GM21528 (cell line): ENCODE measurements at regions not wholly inside any gene's neighbourhood (a gene's known extent, or its start where the extent isn't known, plus 50 kb on each side); places are given as distances from the start of the nearest gene placed in this dataset.
"Not testable (repeated sequence)": the region's sequence is repeated elsewhere in the genome, so short reads cannot be mapped to it uniquely, and the experiment has no call there.

Experiments
- ATAC-seq: cut with Tn5 transposase; IDR thresholded peaks from one replicate; pipeline ENCODE4 v1.9.1; 2021; ENCODE audit warnings: mild to moderate bottlenecking, moderate library complexity; ENCODE audit not compliant: unreplicated experiment, low FRiP score

DNA sequence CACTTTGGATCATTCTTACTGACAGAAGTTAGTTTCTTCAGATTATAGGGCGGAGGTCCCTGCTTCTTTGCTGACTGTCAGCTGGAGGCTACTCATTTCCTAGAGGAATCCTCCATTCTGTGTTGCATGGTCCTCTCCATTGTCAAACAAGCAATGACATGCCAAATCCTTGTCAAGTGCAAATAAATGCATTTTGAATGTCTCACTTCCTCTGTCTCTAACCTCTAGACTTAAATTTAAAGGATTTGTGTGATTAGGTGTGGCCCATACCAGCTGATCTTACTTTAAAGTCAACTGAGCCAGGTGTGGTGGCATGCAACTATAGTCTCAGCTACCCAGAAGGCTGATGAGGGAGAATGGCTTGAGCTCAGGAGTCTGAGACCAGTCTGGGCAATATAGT, 458.4 kb upstream of the CCDC179 start:
- no peak for ATAC-seq

GRCh38 chr11:23320131-23320530, 459.9 kb upstream of the CCDC179 start:
- ATAC-seq = no peak

DNA sequence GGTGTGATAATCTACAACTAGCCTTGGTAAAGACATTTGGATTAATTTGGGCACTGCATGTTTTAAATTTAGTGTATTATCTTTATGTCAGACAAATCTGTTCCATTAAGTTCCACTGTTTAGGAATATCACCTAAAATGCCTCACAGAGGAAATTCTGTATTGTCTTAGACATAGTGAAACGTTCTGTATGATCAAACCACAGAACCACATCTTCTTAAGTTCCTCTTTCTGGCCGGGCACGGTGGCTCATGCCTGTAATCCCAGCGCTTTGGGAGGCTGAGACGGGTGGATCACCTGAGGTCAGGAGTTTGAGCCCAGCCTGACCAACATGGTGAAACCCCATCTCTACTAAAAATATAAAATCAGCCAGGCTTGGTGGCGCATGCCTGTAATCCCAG, 475.3 kb upstream of the CCDC179 start:
- not testable (repeated sequence) for ATAC-seq

GRCh38 chr11:23336961-23337360, 476.7 kb upstream of the CCDC179 start:
- no peak for ATAC-seq

DNA sequence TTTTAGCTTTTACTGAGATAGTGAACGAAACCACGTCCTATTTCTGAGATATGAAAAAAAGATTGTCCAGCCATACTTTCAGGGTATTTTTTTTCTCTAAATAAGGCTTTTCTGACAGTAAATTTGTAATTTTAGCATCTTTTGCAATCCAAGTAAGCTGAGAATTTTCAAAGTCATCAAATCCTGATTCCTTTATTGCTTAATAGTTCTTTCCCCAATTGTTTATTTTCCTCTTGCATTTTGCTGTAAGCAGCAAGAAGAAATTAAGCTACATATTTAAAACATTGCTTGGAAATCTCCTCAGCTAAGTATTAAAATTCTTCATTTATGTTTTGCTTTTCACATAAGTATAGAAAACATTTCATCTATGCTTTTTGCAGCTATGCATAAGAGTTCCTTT, 493.3 kb upstream of the CCDC179 start:
- ATAC-seq = no peak

- no peak for ATAC-seq
Observed at GRCh38 chr11:23359297-23359696, 499.0 kb upstream of the CCDC179 start.

DNA sequence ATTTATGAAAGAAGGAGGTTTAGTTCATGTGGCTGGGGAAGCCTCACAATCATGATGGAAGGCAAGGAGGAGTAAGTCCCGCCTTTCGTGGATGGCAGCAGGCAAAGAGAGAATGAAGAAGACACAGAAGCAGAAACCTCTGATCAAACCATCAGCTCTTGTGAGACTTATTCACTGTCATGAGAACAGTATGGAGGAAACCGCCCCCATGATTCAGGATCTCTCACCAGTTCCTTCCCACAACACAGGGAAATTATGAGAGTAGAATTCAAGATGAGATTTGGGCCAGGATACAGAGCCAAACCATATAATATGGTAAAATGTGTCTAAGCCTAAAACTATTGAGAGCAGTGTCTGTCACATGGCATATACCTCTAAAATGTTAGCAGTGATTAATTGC, 503.8 kb upstream of the CCDC179 start:
- no peak for ATAC-seq

GRCh38 chr11:23370580-23371275, 510.5 kb upstream of the CCDC179 start:
- no peak for ATAC-seq

DNA sequence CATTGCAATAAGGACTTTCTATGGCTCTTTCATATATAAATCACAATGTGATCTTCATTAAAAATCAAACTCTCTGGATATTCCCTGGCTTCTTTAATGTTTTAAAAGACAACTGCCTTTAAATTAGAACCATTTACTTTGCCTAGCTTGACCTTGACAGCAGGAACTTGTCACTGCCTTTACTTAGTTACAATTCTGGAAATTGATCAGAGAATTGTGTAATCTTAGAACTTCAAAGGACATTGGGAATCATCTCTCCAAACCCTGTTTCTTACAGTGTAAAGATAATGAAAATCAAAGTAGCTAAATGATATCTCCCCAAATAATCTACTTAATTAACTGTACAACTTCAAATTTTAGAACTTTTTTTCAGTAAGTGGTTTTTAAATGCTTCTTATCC, 517.6 kb upstream of the CCDC179 start:
- no peak for ATAC-seq

GRCh38 chr11:23391031-23391430, 530.8 kb upstream of the CCDC179 start:
- no peak for ATAC-seq

DNA sequence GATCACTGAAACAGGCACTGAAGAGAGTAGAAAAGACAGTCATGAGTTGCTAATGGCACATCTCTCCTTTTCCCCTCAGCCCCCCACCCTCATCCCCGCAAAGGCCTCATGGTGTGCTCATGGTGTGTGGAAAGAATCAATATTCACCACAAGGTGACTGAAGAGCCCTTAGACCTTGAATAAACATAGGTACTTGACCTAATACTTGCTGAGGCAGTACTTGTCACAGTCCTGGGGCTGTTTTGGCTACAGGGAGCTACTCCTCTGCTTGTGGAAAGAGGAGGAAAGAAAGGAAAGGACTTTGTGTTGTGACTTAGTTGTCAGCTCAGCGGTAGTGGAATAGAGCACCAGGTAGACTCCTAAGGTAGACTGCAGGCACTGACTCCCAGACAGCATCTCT, 537.8 kb upstream of the CCDC179 start:
- ATAC-seq = no peak

DNA sequence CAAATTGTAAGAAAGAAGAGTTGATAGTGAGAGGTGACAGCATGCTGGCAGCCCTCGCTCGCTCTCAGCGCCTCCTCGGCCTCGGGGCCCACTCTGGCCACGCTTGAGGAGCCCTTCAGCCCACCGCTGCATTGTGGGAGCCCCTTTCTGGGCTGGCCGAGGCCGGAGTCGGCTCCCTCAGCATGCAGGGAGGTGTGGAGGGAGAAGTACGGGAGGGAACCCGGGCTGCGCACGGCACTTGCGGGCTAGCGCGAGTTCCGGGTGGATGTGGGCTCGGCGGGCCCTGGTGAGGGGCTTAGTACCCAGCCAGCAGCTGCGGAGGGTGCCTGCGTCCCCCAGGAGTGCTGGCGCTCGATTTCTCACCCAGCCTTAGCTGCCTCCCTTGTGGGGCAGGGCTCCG, 539.7 kb upstream of the CCDC179 start:
- no peak for ATAC-seq

DNA sequence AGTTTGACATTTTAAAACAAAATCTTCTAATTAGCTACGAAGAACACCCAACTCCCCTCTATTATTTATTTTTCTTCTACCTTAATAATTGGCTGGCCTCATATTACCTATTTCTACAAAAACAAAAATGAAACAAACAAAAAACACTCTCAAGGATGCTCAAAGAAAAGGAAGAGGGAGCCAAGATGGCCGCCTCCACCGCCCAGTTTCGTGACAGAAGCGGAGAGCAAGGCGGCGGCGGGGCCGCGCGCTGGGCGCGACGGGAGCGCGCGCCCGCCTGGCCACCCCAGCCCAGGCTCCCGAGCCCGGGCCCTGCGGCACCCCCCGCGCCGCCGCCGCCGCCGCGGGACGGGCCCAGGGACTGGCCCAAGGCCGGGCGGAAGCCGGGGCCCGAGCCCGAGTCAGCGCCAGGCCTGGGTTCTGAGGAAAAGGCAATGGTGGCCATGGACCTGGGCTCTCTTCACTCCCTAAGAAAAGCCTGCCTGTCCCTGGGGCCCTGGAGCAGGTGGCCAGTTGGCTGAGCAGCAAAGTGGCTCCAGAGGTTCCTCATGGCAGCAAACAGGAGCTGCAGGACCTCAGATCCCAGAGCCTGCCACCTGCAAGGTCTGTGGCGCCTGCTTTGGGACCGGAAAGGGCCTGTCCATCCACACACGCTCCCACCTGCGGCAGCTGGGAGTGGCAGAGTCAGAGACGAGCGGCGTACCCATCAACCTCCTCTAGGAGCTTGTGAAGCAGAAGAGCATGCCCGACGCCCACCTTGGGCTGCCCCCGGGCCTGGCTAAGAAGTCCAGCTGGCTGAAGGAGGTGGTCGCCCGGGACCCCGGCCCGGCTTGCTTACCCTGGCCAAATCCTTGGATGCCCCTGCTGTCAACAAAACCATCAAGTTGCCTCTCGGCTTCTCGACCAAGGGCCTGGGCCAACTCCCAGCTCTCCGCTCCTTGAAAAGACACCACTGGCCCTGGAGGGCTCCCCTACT, 543.2 kb upstream of the CCDC179 start:
- ATAC-seq = no peak

DNA sequence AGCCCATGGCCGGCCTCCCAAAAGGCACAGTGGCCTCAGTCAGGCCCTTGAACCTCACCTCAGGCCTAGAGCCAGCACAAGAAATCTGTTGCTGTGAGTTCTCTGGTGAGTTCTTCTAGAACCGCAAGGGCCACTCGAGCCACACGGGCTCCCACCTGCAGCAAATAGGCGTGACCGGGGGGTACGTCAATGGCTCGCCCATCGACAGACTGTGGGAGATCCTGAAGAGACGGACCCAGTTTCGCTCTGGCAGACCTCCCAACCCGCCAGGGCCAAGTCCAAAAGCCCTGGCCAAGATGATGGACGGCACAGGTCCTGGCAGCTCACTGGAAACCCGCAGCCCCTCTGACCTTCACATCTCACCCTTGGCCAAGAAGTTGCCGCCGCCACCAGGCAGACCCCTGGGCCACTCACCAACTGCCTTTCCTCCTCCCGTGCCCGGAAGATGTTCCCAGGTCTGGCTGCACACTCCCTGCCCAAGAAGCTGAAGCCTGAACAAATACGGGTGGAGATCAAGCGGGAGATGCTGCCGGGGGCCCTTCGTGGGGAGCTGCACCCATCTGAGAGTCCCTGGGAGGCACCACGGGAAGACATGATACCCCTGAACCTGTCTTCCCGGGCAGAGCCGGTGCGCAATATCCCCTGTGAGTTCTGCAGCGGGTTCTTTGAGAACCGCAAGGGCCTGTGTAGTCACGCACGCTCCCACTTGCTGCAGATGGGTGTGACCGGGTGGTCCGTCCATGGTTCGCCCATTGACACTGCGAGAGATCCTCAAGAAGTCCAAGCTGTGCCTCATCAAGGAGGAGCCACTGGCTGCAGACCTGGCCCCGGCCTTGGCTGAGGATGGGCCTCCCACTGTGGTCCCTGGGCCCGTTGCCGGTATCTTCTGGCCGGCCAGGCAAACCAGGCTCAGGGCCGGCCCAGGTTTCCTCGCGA, 544.2 kb upstream of the CCDC179 start:
- no peak for ATAC-seq

DNA sequence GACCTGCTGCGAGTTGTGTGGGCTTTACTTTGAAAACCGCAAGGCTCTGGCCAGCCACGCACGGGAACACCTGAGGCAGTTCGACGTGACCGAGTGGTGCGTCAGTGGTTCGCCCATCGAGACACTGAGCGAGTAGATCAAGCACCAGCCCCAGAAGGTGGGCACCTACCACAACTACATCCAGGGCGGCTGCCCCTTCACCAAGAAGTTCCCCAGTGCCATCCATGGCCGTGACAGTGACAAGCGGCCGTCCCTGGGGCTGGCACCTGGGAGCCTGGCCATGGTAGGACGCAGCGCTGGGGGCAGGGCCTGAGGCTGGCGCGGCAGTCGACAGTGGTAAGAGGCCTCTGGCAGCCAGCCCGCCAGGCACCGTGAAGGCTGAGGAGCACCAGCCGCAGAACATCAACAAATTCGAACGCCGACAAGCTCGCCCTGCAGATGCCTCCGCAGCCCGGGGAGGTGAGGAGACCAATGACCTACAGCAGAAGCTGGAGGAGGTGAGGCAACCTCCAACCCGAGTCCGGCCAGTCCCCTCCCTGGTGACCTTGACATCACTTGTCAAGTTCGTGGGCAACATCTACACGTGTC, 545.2 kb upstream of the CCDC179 start:
- ATAC-seq = no peak

DNA sequence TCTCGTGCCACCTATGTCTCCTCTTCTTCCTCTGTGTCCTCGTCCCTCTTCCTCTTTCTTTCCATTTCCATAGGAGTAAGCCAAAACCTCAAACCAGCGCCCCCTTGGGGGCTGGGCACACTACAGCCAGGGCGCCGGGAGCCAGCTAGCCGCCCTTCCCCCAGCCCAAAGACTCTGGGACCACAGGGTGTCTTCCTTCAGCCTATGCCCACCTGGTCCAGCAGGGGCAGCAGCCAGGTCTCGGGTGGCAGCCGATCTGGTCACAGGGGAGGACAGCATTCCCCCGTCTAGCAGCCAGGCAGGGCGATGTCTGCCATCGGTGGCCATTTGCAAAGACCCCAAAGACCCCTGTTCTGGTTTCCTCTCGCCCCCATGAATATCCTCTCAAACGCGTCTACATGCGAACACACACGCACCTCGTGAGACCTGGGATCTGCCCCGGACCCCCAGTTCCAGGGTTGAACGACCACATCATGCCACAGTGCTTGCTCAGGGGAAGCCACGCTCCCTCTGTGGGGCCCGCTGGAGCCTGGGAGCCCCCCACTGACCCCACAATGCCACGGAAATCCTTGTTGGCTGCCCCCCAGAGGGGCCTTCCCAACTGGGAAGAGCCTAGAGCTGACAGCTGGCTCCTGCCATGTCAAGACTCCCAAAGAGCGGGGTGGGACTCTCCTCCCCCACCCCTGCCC, 546.0 kb upstream of the CCDC179 start:
- no peak for ATAC-seq

DNA sequence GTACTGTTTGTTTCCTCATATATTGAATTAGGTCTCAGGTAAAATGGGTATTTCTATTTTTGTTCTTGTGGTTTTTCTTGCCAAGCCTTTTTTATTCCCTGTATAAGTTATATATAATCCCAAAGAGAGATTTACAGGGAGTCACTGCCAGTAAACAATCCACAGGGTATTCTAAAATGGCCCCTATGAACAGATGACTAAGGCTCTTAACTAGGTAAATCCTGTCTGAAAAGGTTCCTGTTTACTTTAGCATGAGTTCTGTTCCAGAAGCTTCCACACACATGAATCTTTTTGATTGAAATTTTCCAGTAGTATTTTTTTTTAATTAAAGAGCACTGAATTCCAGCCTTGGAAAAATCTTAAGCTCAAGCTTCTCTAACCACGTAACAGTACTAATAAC, 552.8 kb upstream of the CCDC179 start:
- no peak for ATAC-seq

DNA sequence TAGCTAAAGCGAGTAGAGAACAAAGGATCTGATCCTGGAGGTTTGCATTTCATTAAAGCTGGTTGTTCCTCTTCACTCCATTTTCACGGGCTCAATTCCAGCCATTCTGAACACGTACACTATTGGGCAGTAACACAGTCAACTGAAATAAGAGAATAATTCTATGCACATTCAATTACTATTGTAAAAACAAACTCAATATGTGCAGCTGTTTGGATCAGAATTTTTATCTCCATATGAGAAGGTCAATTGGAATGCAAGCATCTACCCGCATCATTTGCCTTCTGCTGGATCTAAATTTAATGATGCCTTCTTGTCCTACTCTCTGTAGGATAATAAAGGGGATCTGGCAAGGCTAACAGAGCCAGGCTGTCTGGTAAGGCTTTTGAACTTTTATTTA, 562.8 kb upstream of the CCDC179 start:
- no peak for ATAC-seq

- ATAC-seq = no peak
Observed at GRCh38 chr11:23423656-23424055, 563.4 kb upstream of the CCDC179 start.

GRCh38 chr11:23425381-23425780, 565.1 kb upstream of the CCDC179 start:
- ATAC-seq = no peak
